Stimulated activated naive CD4-positive, alpha-beta T cell treated with Interleukin-2 at 50 U/mL for 16 hours (primary cell): ENCODE measurements at regions not wholly inside any gene's neighbourhood (a gene's known extent, or its start where the extent isn't known, plus 50 kb on each side); places are given as distances from the start of the nearest gene placed in this dataset.
"Not testable (repeated sequence)": the region's sequence is repeated elsewhere in the genome, so short reads cannot be mapped to it uniquely, and the experiment has no call there.

ENCODE experiments used
- DNase-seq: peaks from one replicate; lab custom pipeline; 2025; lab: John Stamatoyannopoulos, UW

GRCh38 chr1:9441451-9442133 is 97.7 kb upstream of the SLC25A33 start:
- no peak for DNase-seq

- no peak for DNase-seq
Measured at GRCh38 chr1:9442278-9442846, 96.9 kb upstream of the SLC25A33 start.

- DNase-seq = no peak
Measured at GRCh38 chr1:9442986-9443385, 96.3 kb upstream of the SLC25A33 start.

GRCh38 chr1:9443913-9444445 is 95.3 kb upstream of the SLC25A33 start:
- DNase-seq = no peak

- no peak for DNase-seq
Measured at GRCh38 chr1:9444532-9444931, 94.7 kb upstream of the SLC25A33 start.

- DNase-seq = not testable (repeated sequence)
Measured at GRCh38 chr1:9445081-9445480, 94.2 kb upstream of the SLC25A33 start.

GRCh38 chr1:9447215-9447960 is 91.9 kb upstream of the SLC25A33 start:
- no peak for DNase-seq

- DNase-seq = no peak
Measured at GRCh38 chr1:9448132-9449109, 90.8 kb upstream of the SLC25A33 start.

GRCh38 chr1:9449110-9449627 is 90.1 kb upstream of the SLC25A33 start:
- no peak for DNase-seq

- DNase-seq = no peak
Measured at GRCh38 chr1:9449976-9450696, 89.1 kb upstream of the SLC25A33 start.

- DNase-seq = no peak
Measured at GRCh38 chr1:9451081-9451480, 88.2 kb upstream of the SLC25A33 start.

GRCh38 chr1:9452516-9453140 is 86.6 kb upstream of the SLC25A33 start:
- no peak for DNase-seq

- no peak for DNase-seq
Measured at GRCh38 chr1:9453375-9453774, 85.9 kb upstream of the SLC25A33 start.

GRCh38 chr1:9453779-9454418 is 85.4 kb upstream of the SLC25A33 start:
- no peak for DNase-seq

GRCh38 chr1:9454494-9455066 is 84.7 kb upstream of the SLC25A33 start:
- DNase-seq = no peak

- peak; percentile 47 for DNase-seq
Measured at GRCh38 chr1:9455487-9456234, 83.6 kb upstream of the SLC25A33 start.

- DNase-seq = no peak
Measured at GRCh38 chr1:9456833-9457232, 82.4 kb upstream of the SLC25A33 start.

GRCh38 chr1:9459816-9460407 is 79.4 kb upstream of the SLC25A33 start:
- no peak for DNase-seq
